ENCODE measurements at regions not wholly inside any gene's neighbourhood (a gene's known extent, or its start where the extent isn't known, plus 50 kb on each side); places are given as distances from the start of the nearest gene placed in this dataset.

DNA sequence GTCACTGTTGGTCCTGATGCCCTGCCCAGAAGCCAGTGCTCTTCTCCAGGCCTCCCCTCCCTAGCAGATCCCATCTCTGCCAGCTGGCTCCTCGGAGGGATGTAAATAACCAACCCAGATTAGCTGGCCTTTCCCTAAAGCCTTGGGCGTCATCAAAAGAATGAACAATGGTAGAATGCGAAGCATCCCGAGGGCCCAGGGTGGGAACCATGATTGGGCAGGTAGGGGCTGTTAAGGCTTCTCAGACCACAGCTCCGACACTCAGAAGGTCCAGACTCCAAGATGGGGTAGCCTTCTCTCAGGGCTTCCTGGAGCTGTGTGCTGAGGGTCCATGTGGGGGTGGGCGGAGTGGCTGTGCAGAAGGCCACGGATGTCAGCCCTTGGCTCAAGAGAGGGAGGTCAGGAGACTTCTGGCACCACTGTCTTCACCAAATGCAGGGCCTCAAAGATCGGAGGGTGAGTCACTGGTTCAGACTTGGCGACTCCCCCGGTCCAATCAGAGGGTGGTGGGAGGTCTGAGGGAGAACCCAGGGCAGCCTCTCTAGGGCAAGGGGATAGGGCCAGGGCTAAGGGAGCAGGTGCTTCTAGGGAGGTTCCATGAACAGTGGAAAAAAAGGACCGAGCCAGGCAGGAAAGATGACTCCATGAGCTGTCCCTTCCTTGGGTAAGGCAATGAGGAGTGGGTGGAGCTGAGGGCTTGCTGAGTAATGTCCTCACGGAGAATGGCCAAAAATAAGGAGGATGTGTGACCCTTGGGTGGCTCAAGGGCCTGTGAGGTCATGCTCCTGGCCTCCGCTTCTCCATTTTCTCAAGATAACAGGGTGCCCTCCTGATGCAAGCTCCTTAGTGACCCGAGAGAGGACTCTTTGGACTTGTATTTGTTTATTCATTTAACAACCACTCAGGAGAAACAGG, 58.4 kb upstream of the EPS8L3 start:
- in situ Hi-C loops (cut with MboI; ENCODE audit: low sequenced_read_pairs) = no loop called here

DNA sequence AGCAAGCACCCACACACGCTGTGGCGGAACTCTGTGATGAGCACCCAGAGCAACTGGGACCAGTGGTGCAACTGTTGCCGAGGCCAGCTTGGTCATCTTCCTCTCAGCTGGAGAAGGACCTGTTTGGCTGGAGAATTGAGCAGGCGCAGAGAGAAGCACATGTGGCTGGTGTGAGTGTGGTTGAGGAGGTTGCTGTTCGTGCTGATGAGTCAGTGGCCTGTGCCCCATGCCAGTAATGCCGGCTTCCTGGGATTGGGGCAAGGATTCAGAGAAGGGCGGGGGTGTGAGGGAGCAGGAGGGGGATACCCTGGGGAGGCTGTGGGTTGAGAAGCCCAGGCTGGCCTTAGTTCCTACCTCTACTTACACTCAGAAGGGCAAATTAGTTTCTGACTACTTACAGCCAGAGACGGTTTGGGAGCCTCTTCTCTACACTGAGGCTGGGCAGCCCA, 57.5 kb upstream of the EPS8L3 start:
- no peaks in the 10 kb centered on the region for H3K36me3 ChIP-seq (replicated peaks)
- in situ Hi-C loops (cut with MboI; ENCODE audit: low sequenced_read_pairs) = no loop called here
- no peak for DNase-seq (ENCODE audit: low spot score in 2 of 2)
- H3K4me3 ChIP-seq = no peak overlapping the region
- H3K9me3 ChIP-seq = peaks cover 2% of the 10 kb centered on the region; the same call in 1 of the 2 replicates
- no peaks in the 10 kb centered on the region for H3K27me3 ChIP-seq (ENCODE audit: low read depth)
- H3K4me1 ChIP-seq = no peaks in the 10 kb centered on the region

More for the DNA sequence above, 58.4 kb upstream of the EPS8L3 start:
- H3K9me3 ChIP-seq = no peaks in the 10 kb centered on the region
- no peaks in the 10 kb centered on the region for H3K36me3 ChIP-seq (replicated peaks)
- DNase-seq (ENCODE audit: low spot score in 2 of 2) = no peak
- no peaks in the 10 kb centered on the region for H3K4me1 ChIP-seq
- H3K4me3 ChIP-seq = no peak overlapping the region
- H3K27me3 ChIP-seq (ENCODE audit: low read depth) = no peaks in the 10 kb centered on the region

DNA sequence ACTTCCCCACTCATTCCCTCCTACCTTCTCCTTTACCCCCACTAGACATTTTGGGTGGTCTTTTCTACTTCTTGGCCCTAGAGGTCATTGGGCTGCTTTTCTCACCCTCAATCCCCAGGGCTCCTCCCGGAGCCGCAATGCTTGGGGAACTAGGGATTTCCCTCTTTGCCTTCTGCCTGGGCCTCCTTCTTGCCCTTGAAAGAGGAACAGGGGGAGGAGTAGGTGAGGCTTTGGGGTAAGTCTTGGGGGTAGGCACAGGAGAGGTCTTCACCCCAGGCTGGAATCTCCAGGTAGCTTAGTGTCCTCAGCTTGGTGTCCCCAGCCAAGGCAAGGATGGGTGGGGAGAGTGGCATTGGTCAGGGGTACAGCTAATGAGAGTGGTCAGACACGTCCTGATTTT, 56.2 kb upstream of the EPS8L3 start:
- in situ Hi-C loops (cut with MboI; ENCODE audit: low sequenced_read_pairs) = no loop called here
- Histone ChIP-seq H3K36me3 (replicated peaks) (no peaks in the 10 kb centered on the region), H3K4me3 (no peak overlapping the region), H3K4me1 (no peaks in the 10 kb centered on the region), H3K27me3 (ENCODE audit: low read depth) (no peaks in the 10 kb centered on the region), H3K9me3 (peaks cover 7% of the 10 kb centered on the region)
- DNase-seq (ENCODE audit: low spot score in 2 of 2) = no peak

DNA sequence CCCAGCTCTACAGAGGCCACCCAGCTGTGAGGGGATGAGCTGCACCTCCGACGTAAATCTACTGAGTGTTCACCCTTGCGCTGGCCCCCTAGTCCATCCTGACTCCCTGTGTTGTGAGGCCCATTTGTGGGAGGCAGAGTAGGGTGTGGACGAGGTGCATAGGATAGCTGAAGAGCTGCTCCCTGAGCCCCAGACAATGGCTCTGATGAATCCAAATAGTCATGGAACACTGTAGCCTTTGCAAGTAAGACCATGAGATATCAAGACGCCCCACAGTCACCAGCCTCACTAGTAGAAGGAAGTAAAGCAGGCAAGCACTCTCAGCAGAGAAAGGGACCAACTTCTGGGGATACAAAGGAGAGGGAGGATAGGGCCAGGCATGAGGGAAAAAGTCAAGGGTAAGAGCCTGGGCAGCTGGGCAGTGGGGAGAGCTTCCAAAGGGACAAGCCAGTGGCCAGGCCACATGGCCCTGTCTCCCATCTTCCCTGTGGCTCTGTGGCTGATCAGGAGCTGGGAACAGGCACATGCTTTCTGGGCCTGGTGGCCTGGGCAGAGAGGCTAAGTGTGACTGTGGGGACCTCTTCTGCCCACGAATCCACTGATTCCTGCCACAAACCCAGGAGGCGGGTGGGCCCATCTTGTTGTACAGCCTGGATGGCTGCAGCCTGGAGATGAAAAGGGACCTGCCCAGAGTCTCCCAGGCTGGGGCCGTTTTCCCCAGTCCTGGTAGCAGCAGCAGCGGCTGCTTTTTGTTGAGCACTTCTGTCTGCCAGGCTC, 55.5 kb upstream of the EPS8L3 start:
- in situ Hi-C loops (cut with MboI; ENCODE audit: low sequenced_read_pairs) = no loop called here
- Histone ChIP-seq H3K4me3 (no peak overlapping the region), H3K36me3 (replicated peaks) (no peaks in the 10 kb centered on the region), H3K4me1 (no peaks in the 10 kb centered on the region), H3K27me3 (ENCODE audit: low read depth) (no peaks in the 10 kb centered on the region), H3K9me3 (peaks cover 7% of the 10 kb centered on the region)
- no peak for DNase-seq (ENCODE audit: low spot score in 2 of 2)

DNA sequence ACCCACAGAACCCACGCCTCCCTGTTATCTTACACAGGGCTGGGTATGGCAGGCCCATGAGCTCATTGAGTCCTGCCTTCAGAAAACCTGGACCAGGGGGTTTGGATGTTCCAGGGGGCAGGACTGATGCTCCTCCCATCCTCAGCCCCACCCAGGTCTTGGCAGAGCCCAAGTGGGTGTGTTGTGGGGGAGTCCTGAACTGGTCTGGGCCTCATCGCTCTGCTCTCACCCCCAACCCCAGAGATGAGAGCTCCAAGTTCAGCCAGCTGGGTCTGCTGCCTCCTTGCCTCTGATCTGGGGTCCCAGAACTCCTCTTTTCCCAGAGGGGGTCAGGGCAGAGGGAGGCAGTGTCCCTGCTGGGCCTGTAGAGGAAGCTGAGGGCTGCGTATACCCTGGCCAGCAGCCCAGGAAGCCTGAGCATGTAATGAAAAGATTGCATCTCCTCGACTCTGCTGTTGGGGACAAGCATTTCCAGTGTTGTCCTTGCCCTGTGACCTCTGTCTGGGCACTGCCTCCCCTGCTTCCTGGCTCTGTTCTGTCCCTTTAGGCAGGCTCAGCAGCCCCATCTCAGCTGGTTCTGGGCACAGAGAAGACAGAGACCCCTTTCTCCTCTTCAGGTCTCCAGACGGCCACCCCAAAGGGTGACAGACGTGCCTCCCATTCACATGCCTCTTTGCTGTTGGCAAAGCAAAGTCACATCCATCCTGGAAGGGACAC, 54.7 kb upstream of the EPS8L3 start:
- H3K9me3 ChIP-seq = peaks cover 7% of the 10 kb centered on the region
- H3K27me3 ChIP-seq (ENCODE audit: low read depth) = no peaks in the 10 kb centered on the region
- H3K4me3 ChIP-seq = no peak overlapping the region
- no peaks in the 10 kb centered on the region for H3K36me3 ChIP-seq (replicated peaks)
- in situ Hi-C loops (cut with MboI; ENCODE audit: low sequenced_read_pairs) = no loop called here
- H3K4me1 ChIP-seq = no peaks in the 10 kb centered on the region
- no peak for DNase-seq (ENCODE audit: low spot score in 2 of 2)

DNA sequence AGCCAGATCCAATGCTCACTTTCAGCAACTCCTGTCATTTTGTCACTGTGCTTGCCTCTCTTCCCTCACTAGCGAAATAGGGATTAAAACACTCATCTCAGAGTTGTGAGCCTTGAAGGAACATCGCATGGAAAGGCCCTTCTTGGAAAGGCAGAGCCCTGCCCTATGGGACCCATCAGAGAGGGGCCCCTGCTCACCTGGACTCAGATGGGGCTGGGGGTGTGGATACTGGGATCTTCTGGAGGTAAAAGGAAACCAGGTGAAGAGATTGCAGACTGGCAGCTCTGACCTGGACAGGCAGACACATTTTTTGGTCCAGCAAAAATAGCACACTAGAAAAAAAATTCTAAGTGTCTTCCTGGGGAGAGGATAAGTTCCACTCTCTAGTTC, 54.2 kb upstream of the EPS8L3 start:
- peaks cover 7% of the 10 kb centered on the region for H3K9me3 ChIP-seq
- DNase-seq (ENCODE audit: low spot score in 2 of 2) = no peak
- no peaks in the 10 kb centered on the region; the same call in 1 of the 2 replicates for H3K4me1 ChIP-seq
- no peaks in the 10 kb centered on the region for H3K27me3 ChIP-seq (ENCODE audit: low read depth)
- in situ Hi-C loops (cut with MboI; ENCODE audit: low sequenced_read_pairs) = no loop called here
- H3K36me3 ChIP-seq (replicated peaks) = no peaks in the 10 kb centered on the region
- H3K4me3 ChIP-seq = no peak overlapping the region

DNA sequence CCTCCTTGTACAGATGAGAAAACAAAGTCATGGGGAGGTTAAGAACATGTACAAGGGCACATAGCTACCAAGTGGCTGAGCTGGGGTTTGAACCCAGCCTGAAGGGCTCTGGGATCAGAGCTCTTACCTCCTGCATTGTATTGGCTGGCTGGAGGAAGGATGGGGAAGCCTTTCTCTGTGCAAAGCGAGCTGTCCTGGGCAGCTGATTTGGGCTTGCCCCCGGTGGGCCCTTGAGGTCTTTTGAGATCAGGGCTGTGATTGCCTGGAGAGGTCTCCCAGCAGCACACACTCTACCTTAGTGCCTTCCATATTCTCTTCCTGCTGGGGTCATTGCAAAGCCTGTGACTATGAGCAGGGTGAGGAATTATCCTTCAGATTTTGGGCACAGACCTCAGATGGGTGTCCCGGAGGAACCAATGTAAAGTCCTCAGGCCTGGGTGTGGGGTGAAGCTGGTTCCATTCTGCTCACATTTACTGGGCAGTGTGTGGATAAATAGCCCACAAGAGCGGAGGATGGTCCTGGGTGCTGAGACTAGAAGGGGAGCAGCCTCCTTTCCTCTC, 53.3 kb upstream of the EPS8L3 start:
- no peak for DNase-seq (ENCODE audit: low spot score in 2 of 2)
- Histone ChIP-seq H3K4me3 (no peak overlapping the region), H3K36me3 (replicated peaks) (no peaks in the 10 kb centered on the region), H3K9me3 (peaks cover 7% of the 10 kb centered on the region), H3K4me1 (peaks cover 2% of the 10 kb centered on the region; the same call in 1 of the 2 replicates), H3K27me3 (ENCODE audit: low read depth) (no peaks in the 10 kb centered on the region)
- in situ Hi-C loops (cut with MboI; ENCODE audit: low sequenced_read_pairs) = no loop called here

DNA sequence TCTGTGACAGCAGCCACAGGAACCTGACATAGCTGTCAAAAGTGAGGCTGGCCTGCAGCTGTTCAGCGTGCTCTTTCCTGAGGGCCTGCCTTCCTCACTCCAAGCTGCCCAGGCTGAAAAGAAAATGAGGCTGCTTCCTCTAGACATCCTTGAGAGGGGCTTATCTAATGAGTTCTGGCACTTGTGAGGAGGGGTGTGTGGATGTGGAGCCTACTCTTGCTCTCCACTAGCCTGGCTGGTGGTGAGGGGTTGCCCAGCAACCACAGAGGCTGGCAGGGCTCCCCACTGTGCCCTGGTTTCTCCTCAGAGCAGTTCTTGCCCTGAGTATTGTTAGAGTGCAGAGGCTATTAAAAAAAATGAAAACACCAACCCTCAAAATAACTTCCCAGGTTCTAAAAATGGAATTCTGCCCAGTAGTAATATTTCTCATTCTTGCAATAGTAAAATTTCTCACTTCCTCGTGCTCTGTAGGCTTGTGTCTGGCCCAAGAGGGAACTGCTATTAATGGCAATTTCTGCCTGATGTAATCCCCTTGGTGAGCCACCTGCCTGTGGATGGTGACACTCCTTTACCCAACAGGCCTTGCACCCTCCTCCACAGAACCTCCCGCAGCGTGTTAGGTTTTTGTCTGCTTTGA, 52.6 kb upstream of the EPS8L3 start:
- in situ Hi-C loops (cut with MboI; ENCODE audit: low sequenced_read_pairs) = no loop called here
- Histone ChIP-seq H3K27me3 (ENCODE audit: low read depth) (no peaks in the 10 kb centered on the region), H3K36me3 (replicated peaks) (no peaks in the 10 kb centered on the region), H3K4me1 (peaks cover 2% of the 10 kb centered on the region; the same call in 1 of the 2 replicates), H3K4me3 (no peak overlapping the region), H3K9me3 (peaks cover 7% of the 10 kb centered on the region)
- no peak for DNase-seq (ENCODE audit: low spot score in 2 of 2)

DNA sequence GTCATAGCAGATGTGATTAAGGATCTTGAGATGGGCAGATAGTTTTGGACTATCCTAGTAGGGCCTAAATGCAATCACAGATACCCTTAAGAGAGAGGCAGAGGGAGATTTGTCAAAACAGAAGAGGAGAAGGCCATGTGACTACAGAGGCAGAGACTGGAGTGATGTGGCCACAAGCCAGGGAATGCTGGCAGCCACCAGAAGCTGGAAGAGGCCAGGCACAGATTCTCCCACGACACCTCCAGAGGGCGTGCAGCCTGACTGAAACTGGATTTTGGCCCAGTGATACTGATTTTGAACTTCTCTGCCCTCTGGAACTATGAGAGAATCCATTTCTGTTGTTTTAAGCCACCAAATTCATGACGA, 52.1 kb upstream of the EPS8L3 start:
- peaks cover 2% of the 10 kb centered on the region; the same call in 1 of the 2 replicates for H3K4me1 ChIP-seq
- no peaks in the 10 kb centered on the region for H3K27me3 ChIP-seq (ENCODE audit: low read depth)
- peaks cover 7% of the 10 kb centered on the region for H3K9me3 ChIP-seq
- no peak for DNase-seq (ENCODE audit: low spot score in 2 of 2)
- in situ Hi-C loops (cut with MboI; ENCODE audit: low sequenced_read_pairs) = no loop called here
- no peaks in the 10 kb centered on the region for H3K36me3 ChIP-seq (replicated peaks)
- no peak overlapping the region for H3K4me3 ChIP-seq

DNA sequence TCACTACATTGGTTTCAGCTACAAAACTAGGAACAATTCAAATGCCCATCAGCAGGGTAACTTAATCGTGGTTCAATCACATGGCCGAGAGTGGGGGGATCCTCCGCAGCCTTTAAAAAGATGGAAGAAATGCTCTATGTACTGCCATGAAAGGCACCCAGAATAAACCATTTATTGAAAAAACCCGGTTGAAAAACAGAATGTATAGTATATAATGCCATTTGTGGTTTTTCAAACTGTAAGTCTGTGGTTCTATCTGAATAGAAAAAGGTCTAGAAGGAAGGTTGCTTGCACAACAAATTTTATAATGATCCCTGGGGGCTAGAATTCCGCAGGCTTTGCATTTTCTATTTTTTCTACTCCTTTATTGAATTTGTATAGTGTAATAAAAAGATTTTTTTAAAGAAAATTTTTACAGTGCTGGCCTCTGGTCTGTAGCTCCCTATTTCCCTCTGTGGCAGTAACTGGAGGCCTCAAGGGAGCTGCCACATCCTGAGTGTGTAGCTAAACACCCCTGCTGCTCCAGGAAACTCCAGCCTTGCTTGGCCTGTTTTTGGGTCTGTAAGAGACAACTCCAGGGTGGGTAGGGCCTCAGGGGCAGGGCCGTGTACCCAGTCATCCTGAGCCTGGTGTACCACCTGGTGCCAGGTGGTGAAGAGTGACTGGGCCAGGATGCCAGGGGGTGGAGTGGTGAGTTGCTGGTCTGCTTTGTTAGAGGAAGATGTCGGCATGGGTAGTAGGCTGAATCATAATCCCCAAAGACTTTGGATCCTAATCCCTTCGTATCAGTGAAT, 51.5 kb upstream of the EPS8L3 start:
- Histone ChIP-seq H3K4me3 (no peak overlapping the region), H3K36me3 (replicated peaks) (no peaks in the 10 kb centered on the region), H3K4me1 (peaks cover 2% of the 10 kb centered on the region; the same call in 1 of the 2 replicates), H3K9me3 (peaks cover 7% of the 10 kb centered on the region), H3K27me3 (ENCODE audit: low read depth) (no peaks in the 10 kb centered on the region)
- DNase-seq (ENCODE audit: low spot score in 2 of 2) = no peak
- in situ Hi-C loops (cut with MboI; ENCODE audit: low sequenced_read_pairs) = no loop called here

DNA sequence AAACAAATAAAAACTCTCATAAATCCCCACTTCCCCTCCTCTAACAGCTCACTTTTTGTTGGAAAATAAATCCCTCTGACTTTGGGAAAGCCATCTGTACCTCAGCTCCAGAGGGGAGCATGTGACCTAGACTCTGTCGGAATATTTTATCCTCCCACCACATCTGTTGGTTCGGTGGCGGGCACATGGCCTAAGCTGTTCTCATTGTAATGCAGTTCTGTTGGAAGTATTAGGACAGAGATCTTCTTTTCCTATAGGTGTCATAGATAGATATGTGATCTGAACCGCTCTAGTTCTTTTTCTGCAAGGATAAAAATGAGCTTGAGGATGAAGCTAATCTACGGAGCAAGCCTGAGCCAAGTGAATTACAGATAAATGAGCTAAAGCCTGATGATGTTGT, 50.5 kb upstream of the EPS8L3 start:
- Histone ChIP-seq H3K9me3 (peaks cover 7% of the 10 kb centered on the region), H3K4me1 (peaks cover 2% of the 10 kb centered on the region; the same call in 1 of the 2 replicates), H3K4me3 (no peak overlapping the region), H3K36me3 (replicated peaks) (no peaks in the 10 kb centered on the region), H3K27me3 (ENCODE audit: low read depth) (no peaks in the 10 kb centered on the region)
- in situ Hi-C loops (cut with MboI; ENCODE audit: low sequenced_read_pairs) = no loop called here
- no peak for DNase-seq (ENCODE audit: low spot score in 2 of 2)
